ENCODE measurements at regions not wholly inside any gene's neighbourhood (a gene's known extent, or its start where the extent isn't known, plus 50 kb on each side); places are given as distances from the start of the nearest gene placed in this dataset.

DNA sequence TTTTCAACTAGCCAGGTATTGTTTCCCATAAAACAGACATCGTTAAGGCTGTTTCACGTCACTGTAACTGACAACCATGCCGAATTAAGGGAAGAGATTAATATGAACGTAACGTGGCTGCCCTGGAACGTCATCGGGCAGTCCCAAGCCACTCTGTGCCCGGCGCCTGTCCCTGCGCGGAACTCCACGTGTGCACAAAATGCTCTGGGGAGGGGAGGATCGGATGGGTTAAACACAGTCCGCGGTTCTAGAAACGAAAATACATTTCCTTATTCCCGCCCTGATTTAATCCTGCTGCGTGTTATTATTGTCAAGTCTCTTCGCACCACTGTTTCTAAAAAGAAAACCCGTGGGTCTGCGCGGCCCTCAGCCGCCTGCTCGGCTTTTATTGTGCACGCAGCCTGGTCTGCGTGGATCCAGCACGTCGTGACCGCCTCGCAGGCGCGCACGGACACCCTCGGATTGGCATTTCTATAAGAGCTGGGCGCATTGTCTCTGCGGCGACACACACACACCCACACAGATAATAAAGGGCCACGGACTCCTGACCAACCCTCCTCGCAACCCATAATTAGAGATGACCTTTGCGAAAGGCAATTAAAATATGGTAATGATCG, 69.6 kb upstream of the BCOR start:
- ChIA-PET CTCF (interaction anchor here (0.9 to 2.5 kb wide), 6 partner anchors 11 to 462 kb away, joined by 3 to 10 read pairs (median 6); partner anchors contain the start of gene BCOR), POLR2A (no interaction called here)
- intact Hi-C loops (cut with micrococcal nuclease) = loop anchor here (5.0 kb wide), 2 partner anchors 260 to 750 kb away; no protein-coding TSS in a partner anchor
- H3K9me3 ChIP-seq (replicated peaks; ENCODE audit: control insufficient read depth, insufficient read depth, low read length) = no peaks in the 10 kb centered on the region
- peak; percentile 55 for FAIRE-seq
- H3K4me3 ChIP-seq (replicated peaks in 1 of 3; ENCODE audit: insufficient read depth in 1 of 3, low read depth in 1 of 3, low read length in 3 of 3) = peak overlapping the region in 2 of 3 experiments; percentile 12 to 26
- H3K36me3 ChIP-seq (ENCODE audit: control insufficient read depth in 2 of 2, extremely low read depth in 1 of 2, insufficient read depth in 2 of 2, low read length in 2 of 2) = no peaks in the 10 kb centered on the region
- peaks cover 18% of the 10 kb centered on the region for H3K4me1 ChIP-seq (ENCODE audit: control insufficient read depth, extremely low read depth, insufficient read depth, low read length)
- no peaks in the 10 kb centered on the region for H3K27me3 ChIP-seq (ENCODE audit: control insufficient read depth in 2 of 2, insufficient read depth in 2 of 2, low read length in 2 of 2)
- H2AFZ ChIP-seq (ENCODE audit: low read depth, low read length) = peak overlapping the region; percentile 9
- H3K9ac ChIP-seq (replicated peaks; ENCODE audit: extremely low read depth, insufficient read depth, low read length) = peak overlapping the region; percentile 3
- peak overlapping the region; percentile 62 for H3K4me2 ChIP-seq (ENCODE audit: insufficient read depth, low read length)
- no peaks in the 10 kb centered on the region for H3K9me1 ChIP-seq (replicated peaks; ENCODE audit: control insufficient read depth, extremely low read depth, insufficient read depth, low read length)
- DNase-seq (ENCODE audit: low read depth, low spot score) = no peak
- no peak overlapping the region for H3K27ac ChIP-seq (ENCODE audit: insufficient read depth, low read depth, low read length)
- no peak for TF ChIP-seq EZH2 (IDR thresholded peaks at IDR 0.05; ENCODE audit: borderline replicate concordance, low read depth, low read length, severe bottlenecking)
- TF ChIP-seq, protein P1, sequence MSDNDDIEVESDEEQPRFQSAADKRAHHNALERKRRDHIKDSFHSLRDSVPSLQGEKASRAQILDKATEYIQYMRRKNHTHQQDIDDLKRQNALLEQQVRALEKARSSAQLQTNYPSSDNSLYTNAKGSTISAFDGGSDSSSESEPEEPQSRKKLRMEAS (IDR thresholded peaks at IDR 0.05; ENCODE audit: insufficient read depth, insufficient read length) = no peak
- TF ChIP-seq POLR2A (IDR thresholded peaks at IDR 0.05; ENCODE audit: low read depth, low read length) = no peak
- no peak for TF ChIP-seq MYC (IDR thresholded peaks at IDR 0.05; ENCODE audit: low read depth, low read length)
- TF ChIP-seq, protein P2, sequence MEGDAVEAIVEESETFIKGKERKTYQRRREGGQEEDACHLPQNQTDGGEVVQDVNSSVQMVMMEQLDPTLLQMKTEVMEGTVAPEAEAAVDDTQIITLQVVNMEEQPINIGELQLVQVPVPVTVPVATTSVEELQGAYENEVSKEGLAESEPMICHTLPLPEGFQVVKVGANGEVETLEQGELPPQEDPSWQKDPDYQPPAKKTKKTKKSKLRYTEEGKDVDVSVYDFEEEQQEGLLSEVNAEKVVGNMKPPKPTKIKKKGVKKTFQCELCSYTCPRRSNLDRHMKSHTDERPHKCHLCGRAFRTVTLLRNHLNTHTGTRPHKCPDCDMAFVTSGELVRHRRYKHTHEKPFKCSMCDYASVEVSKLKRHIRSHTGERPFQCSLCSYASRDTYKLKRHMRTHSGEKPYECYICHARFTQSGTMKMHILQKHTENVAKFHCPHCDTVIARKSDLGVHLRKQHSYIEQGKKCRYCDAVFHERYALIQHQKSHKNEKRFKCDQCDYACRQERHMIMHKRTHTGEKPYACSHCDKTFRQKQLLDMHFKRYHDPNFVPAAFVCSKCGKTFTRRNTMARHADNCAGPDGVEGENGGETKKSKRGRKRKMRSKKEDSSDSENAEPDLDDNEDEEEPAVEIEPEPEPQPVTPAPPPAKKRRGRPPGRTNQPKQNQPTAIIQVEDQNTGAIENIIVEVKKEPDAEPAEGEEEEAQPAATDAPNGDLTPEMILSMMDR (IDR thresholded peaks at IDR 0.05; ENCODE audit: extremely low read depth in 1 of 2, insufficient read depth in 1 of 2, low read depth in 1 of 2, low read length in 2 of 2) = no peak
- TF ChIP-seq JUN (IDR thresholded peaks at IDR 0.05; ENCODE audit: borderline replicate concordance, insufficient read depth, insufficient read length, low read depth) = no peak
- TF ChIP-seq POLR2AphosphoS5 (IDR thresholded peaks at IDR 0.05; ENCODE audit: insufficient read depth, low read depth, low read length) = no peak
- no peak for TF ChIP-seq FOS (IDR thresholded peaks at IDR 0.05; ENCODE audit: borderline replicate concordance, insufficient read depth, low read length)
- TF ChIP-seq GATA2 (IDR thresholded peaks at IDR 0.05; ENCODE audit: insufficient read depth, insufficient read length, low read depth, low read length) = no peak
- H4K20me1 ChIP-seq (replicated peaks; ENCODE audit: control insufficient read depth, extremely low read depth, insufficient read depth, low read length) = no peaks in the 10 kb centered on the region
- no peaks in the 10 kb centered on the region for H3K79me2 ChIP-seq (ENCODE audit: control insufficient read depth, insufficient read depth, low read length)
- BruUV-seq (replicated peaks) = no TSS peak
- dilution Hi-C loops (cut with MboI; ENCODE audit: extremely low pct_ligation_motif_present, low sequenced_read_pairs) = no loop called here

All from endothelial cell of umbilical vein (primary cell).